H9 (cell line): ENCODE measurements at regions not wholly inside any gene's neighbourhood (a gene's known extent, or its start where the extent isn't known, plus 50 kb on each side); places are given as distances from the start of the nearest gene placed in this dataset.

Experiments used
- DNase-seq: peaks from one replicate; pipeline ENCODE4 v3.0.0-alpha.2; 2017
- H2AFZ ChIP-seq: one replicate; pipeline ENCODE4 v1.6.1; 2013; ENCODE audit warnings: mild to moderate bottlenecking, low read length, control low read depth, moderate library complexity
- H2AK5ac ChIP-seq: 2 replicates; pipeline ENCODE4 v1.6.1; 2013; ENCODE audit warnings: low read length, control low read depth, mixed read lengths; ENCODE audit not compliant: insufficient read length
- H2BK120ac ChIP-seq: one replicate; pipeline ENCODE4 v1.6.1; 2013; ENCODE audit warnings: low read depth, mild to moderate bottlenecking, low read length, control low read depth, inconsistent platforms; ENCODE audit not compliant: poor library complexity, severe bottlenecking
- H2BK12ac ChIP-seq: 2 replicates; pipeline ENCODE4 v1.6.1; 2013; ENCODE audit warnings: low read length, control low read depth, mixed read lengths, low read depth; ENCODE audit not compliant: insufficient read length
- H2BK15ac ChIP-seq: 2 replicates; pipeline ENCODE4 v1.6.1; 2013; ENCODE audit warnings: low read depth, low read length, control low read depth
- H2BK20ac ChIP-seq: one replicate; pipeline ENCODE4 v1.6.1; 2013; ENCODE audit warnings: low read depth, mild to moderate bottlenecking, low read length, control low read depth, inconsistent platforms; ENCODE audit not compliant: poor library complexity, severe bottlenecking
- H2BK5ac ChIP-seq: 2 replicates; pipeline ENCODE4 v1.6.1; 2013; ENCODE audit warnings: low read length, control low read depth, mixed read lengths; ENCODE audit not compliant: insufficient read length
- H3K14ac ChIP-seq: 2 replicates; pipeline ENCODE4 v1.6.1; 2013; ENCODE audit warnings: low read length, control low read depth; ENCODE audit not compliant: insufficient read depth
- H3K18ac ChIP-seq: 2 replicates; pipeline ENCODE4 v1.6.1; 2013; ENCODE audit warnings: low read depth, mild to moderate bottlenecking, mixed read lengths, low read length, control low read depth; ENCODE audit not compliant: insufficient read length
- H3K23ac ChIP-seq: 2 replicates; pipeline ENCODE4 v1.6.1; 2013; ENCODE audit warnings: low read length, control low read depth, mixed read lengths, low read depth; ENCODE audit not compliant: insufficient read length
- H3K23me2 ChIP-seq: 2 replicates; pipeline ENCODE4 v1.6.1; 2013; ENCODE audit warnings: low read depth, mild to moderate bottlenecking, mixed read lengths, low read length, control low read depth; ENCODE audit not compliant: insufficient read length, poor library complexity, severe bottlenecking
- H3K27ac ChIP-seq: 2 replicates; pipeline ENCODE4 v1.5.1; 2013; ENCODE audit warnings: low read length, control low read depth, mixed read lengths, low read depth; ENCODE audit not compliant: insufficient read length
- H3K27me3 ChIP-seq: 2 replicates; pipeline ENCODE4 v1.6.1; 2013; ENCODE audit warnings: low read length, control low read depth, inconsistent platforms; ENCODE audit not compliant: insufficient read depth
- H3K4ac ChIP-seq: 2 replicates; pipeline ENCODE4 v1.6.1; 2013; ENCODE audit warnings: low read depth, mild to moderate bottlenecking, control low read depth, inconsistent platforms, low read length, moderate library complexity
- H3K4me1 ChIP-seq: 2 replicates; pipeline ENCODE4 v1.6.1; 2013; ENCODE audit warnings: low read length, control low read depth, inconsistent platforms; ENCODE audit not compliant: insufficient read depth
- H3K4me2 ChIP-seq: 2 replicates; pipeline ENCODE4 v1.6.1; 2013; ENCODE audit warnings: low read length, control low read depth, mixed read lengths; ENCODE audit not compliant: insufficient read length, insufficient read depth
- H3K56ac ChIP-seq: 2 replicates; pipeline ENCODE4 v1.6.1; 2013; ENCODE audit warnings: low read depth, mild to moderate bottlenecking, mixed read lengths, low read length, control low read depth; ENCODE audit not compliant: insufficient read length
- H3K79me1 ChIP-seq: 2 replicates; pipeline ENCODE4 v1.6.1; 2013; ENCODE audit warnings: low read depth, mild to moderate bottlenecking, moderate library complexity, low read length, control low read depth, inconsistent platforms; ENCODE audit not compliant: insufficient read depth, poor library complexity, severe bottlenecking
- H3K79me2 ChIP-seq: 2 replicates; pipeline ENCODE4 v1.6.1; 2013; ENCODE audit warnings: low read length, control low read depth, inconsistent platforms; ENCODE audit not compliant: insufficient read depth
- H3K9ac ChIP-seq: 2 replicates; pipeline ENCODE4 v1.6.1; 2013; ENCODE audit warnings: low read length, control low read depth, mixed read lengths; ENCODE audit not compliant: insufficient read length; ENCODE audit errors: extremely low read depth
- H3K9me3 ChIP-seq: one replicate; pipeline ENCODE4 v1.6.1; 2013; ENCODE audit warnings: low read depth, low read length, inconsistent platforms; ENCODE audit not compliant: control insufficient read depth
- H3T11ph ChIP-seq: one replicate; pipeline ENCODE4 v1.6.1; 2013; ENCODE audit warnings: mild to moderate bottlenecking, low read length, control low read depth, inconsistent platforms
- H4K20me1 ChIP-seq: one replicate; pipeline ENCODE4 v1.6.1; 2013; ENCODE audit not compliant: control insufficient read depth, insufficient read length, insufficient read depth
- H4K5ac ChIP-seq: 2 replicates; pipeline ENCODE4 v1.6.1; 2013; ENCODE audit warnings: low read depth, mild to moderate bottlenecking, mixed read lengths, low read length, control low read depth; ENCODE audit not compliant: insufficient read length
- H4K8ac ChIP-seq: replicated peaks from 2 replicates; pipeline ENCODE4 v1.6.1; 2013; ENCODE audit warnings: low read length, control low read depth, mixed read lengths, low read depth; ENCODE audit not compliant: insufficient read length
- H4K91ac ChIP-seq: 2 replicates; pipeline ENCODE4 v1.6.1; 2013; ENCODE audit warnings: low read depth, mild to moderate bottlenecking, moderate library complexity, mixed read lengths, low read length, control low read depth; ENCODE audit not compliant: insufficient read length
- H3K27ac Mint-ChIP-seq, 3 experiments: 2 replicates in 2 of 3; 3 replicates in 1 of 3; pipeline ENCODE4 v1.8.0; 2020 to 2021; ENCODE audit warnings: mixed read lengths in 3 of 3, mild to moderate bottlenecking in 1 of 3, moderate library complexity in 1 of 3
- H3K27me3 Mint-ChIP-seq: 2 replicates; pipeline ENCODE4 v1.8.0; 2021; ENCODE audit warnings: low read depth, mild to moderate bottlenecking, moderate library complexity, mixed read lengths
- H3K36me3 Mint-ChIP-seq, 3 experiments: 2 replicates in 2 of 3; 3 replicates in 1 of 3; pipeline ENCODE4 v1.8.0; 2020 to 2021; ENCODE audit warnings: low read depth in 3 of 3, mixed read lengths in 3 of 3; ENCODE audit not compliant: insufficient read depth in 1 of 3
- H3K4me1 Mint-ChIP-seq, 2 experiments: 2 replicates each; pipeline ENCODE4 v1.8.0; 2020; ENCODE audit warnings: mixed read lengths in 2 of 2
- H3K4me3 Mint-ChIP-seq, 2 experiments: 2 replicates in 1 of 2; 3 replicates in 1 of 2; pipeline ENCODE4 v1.8.0; 2020 to 2021; ENCODE audit warnings: mild to moderate bottlenecking in 2 of 2, mixed read lengths in 2 of 2, moderate library complexity in 1 of 2
- H3K9me3 Mint-ChIP-seq, 2 experiments: 2 replicates in 1 of 2; 3 replicates in 1 of 2; pipeline ENCODE4 v1.8.0; 2020; ENCODE audit warnings: mild to moderate bottlenecking in 2 of 2, mixed read lengths in 2 of 2, moderate library complexity in 1 of 2
- CTCF ChIP-seq: fragments of 200-600 bp; sonication (generic); conservative IDR thresholded peaks from 3 replicates; pipeline ENCODE4 v1.8.0; 2021; ENCODE audit warnings: antibody characterized with exemption, mild to moderate bottlenecking
- whole genome bisulfite sequencing: extraction: QIAGEN DNeasy Blood & Tissue Kit; methylation state at CpG from one replicate; pipeline ENCODE4 v1.1.7; 2013; ENCODE audit warnings: missing lambda C conversion rate, low lambda C conversion rate, mixed read lengths; ENCODE audit not compliant: insufficient read length; ENCODE audit errors: extremely low coverage; 5-methylcytosine and 5-hydroxymethylcytosine counted together

- no peak for TF ChIP-seq CTCF
- Histone ChIP-seq H2AFZ (no peak overlapping the region), H4K91ac (no peak overlapping the region), H2BK15ac (no peak overlapping the region), H3K23ac (no peak overlapping the region), H4K8ac (no peak overlapping the region), H3T11ph (no peak overlapping the region), H4K5ac (no peak overlapping the region), H4K20me1 (no peaks in the 10 kb centered on the region), H3K4ac (no peak overlapping the region), H3K9me3 (no peaks in the 10 kb centered on the region), H3K79me2 (no peaks in the 10 kb centered on the region), H2BK120ac (no peak overlapping the region), H2BK5ac (no peak overlapping the region), H3K27ac (no peak overlapping the region), H2AK5ac (no peak overlapping the region), H3K4me2 (no peak overlapping the region), H3K9ac (no peak overlapping the region), H3K18ac (no peak overlapping the region), H3K23me2 (no peaks in the 10 kb centered on the region), H3K79me1 (no peaks in the 10 kb centered on the region), H3K4me1 (no peaks in the 10 kb centered on the region), H3K14ac (no peak overlapping the region), H3K27me3 (no peaks in the 10 kb centered on the region), H3K56ac (no peak overlapping the region), H2BK20ac (no peak overlapping the region), H2BK12ac (no peak overlapping the region)
- Mint-ChIP-seq H3K9me3 (peaks cover 16 to 19% of the 10 kb centered on the region in 2 experiments), H3K27me3 (no peaks in the 10 kb centered on the region), H3K4me3 (no peak overlapping the region), H3K36me3 (peaks cover 0 to 22% (median 5%) of the 10 kb centered on the region in 3 experiments; a peak in 4 of 7 replicates), H3K27ac (no peak overlapping the region), H3K4me1 (no peaks in the 10 kb centered on the region)
- WGBS = no CpG with 5 or more reads among the region's 4 CpGs
- DNase-seq = no peak
These were observed 503.4 kb upstream of the MDFIC2 start for GRCh38 chr3:70815817-70816216.
